IMR-90 (cell line): ENCODE measurements at regions not wholly inside any gene's neighbourhood (a gene's known extent, or its start where the extent isn't known, plus 50 kb on each side); places are given as distances from the start of the nearest gene placed in this dataset.

Source experiments
- ATAC-seq: fragments of 200-7000 bp; cut with Tn5 transposase; 2 replicates; pipeline ENCODE4 v1.9.1; 2020; ENCODE audit warnings: low read depth, mild to moderate bottlenecking, moderate library complexity
- BruUV-seq: library from RNA; stranded (reverse); fragments of 400-500 nt; replicated peaks from 2 replicates; lab custom pipeline; 2021; lab: Mats Ljungman, UMichigan
- CTCF ChIA-PET: fragments of 300-600 bp; formaldehyde crosslinking; extraction: SDS; loops from one replicate; lab custom pipeline; 2021; ENCODE audit warnings: antibody characterized with exemption; lab: Yijun Ruan, JAX
- POLR2A ChIA-PET: fragments of 300-600 bp; sonication (Branson Sonifier 250); formaldehyde crosslinking; loops from one replicate; lab custom pipeline; 2022; ENCODE audit warnings: antibody characterized with exemption; ENCODE audit not compliant: unreplicated experiment; lab: Charles Lee
- DNase-seq: peaks from one replicate; pipeline ENCODE4 v3.0.0; 2013
- H2AFZ ChIP-seq: replicated peaks from 2 replicates; pipeline ENCODE3; 2013; ENCODE audit warnings: low read length, mild to moderate bottlenecking; ENCODE audit not compliant: poor library complexity
- H2AK5ac ChIP-seq: 2 replicates; pipeline ENCODE4 v1.6.1; 2013; ENCODE audit warnings: low read depth, low read length, inconsistent platforms
- H2AK9ac ChIP-seq: replicated peaks from 2 replicates; pipeline ENCODE3; 2013; ENCODE audit warnings: mild to moderate bottlenecking, low read depth, low read length, moderate library complexity; ENCODE audit not compliant: poor library complexity
- H2BK120ac ChIP-seq: 2 replicates; pipeline ENCODE4 v1.6.1; 2013; ENCODE audit warnings: low read depth, low read length, inconsistent platforms
- H2BK15ac ChIP-seq: 3 replicates; pipeline ENCODE4 v1.6.1; 2013; ENCODE audit warnings: low read depth, low read length, inconsistent platforms
- H2BK20ac ChIP-seq: 2 replicates; pipeline ENCODE4 v1.6.1; 2013; ENCODE audit warnings: low read depth, mild to moderate bottlenecking, inconsistent platforms, low read length, moderate library complexity
- H2BK5ac ChIP-seq: 2 replicates; pipeline ENCODE4 v1.6.1; 2013; ENCODE audit warnings: mild to moderate bottlenecking, low read depth, low read length, inconsistent platforms; ENCODE audit not compliant: poor library complexity, severe bottlenecking
- H3K14ac ChIP-seq: replicated peaks from 2 replicates; pipeline ENCODE4 v1.6.1; 2013; ENCODE audit warnings: low read depth, low read length, inconsistent platforms
- H3K18ac ChIP-seq: 2 replicates; pipeline ENCODE4 v1.6.1; 2013; ENCODE audit warnings: low read depth, low read length, control low read depth
- H3K23ac ChIP-seq: 2 replicates; pipeline ENCODE4 v1.6.1; 2013; ENCODE audit warnings: low read depth, low read length, inconsistent platforms
- H3K27ac ChIP-seq: 2 replicates; pipeline ENCODE4 v1.5.1; 2013; ENCODE audit warnings: mild to moderate bottlenecking, control low read depth, low read length; ENCODE audit not compliant: insufficient read depth
- H3K27me3 ChIP-seq: 2 replicates; pipeline ENCODE4 v1.6.1; 2013; ENCODE audit warnings: low read length; ENCODE audit not compliant: control insufficient read depth, insufficient read depth
- H3K36me3 ChIP-seq: 2 replicates; pipeline ENCODE4 v1.6.1; 2013; ENCODE audit warnings: low read length, mixed read lengths; ENCODE audit not compliant: control insufficient read depth, insufficient read depth
- H3K4ac ChIP-seq: 2 replicates; pipeline ENCODE4 v1.6.1; 2013; ENCODE audit warnings: low read depth, low read length, inconsistent platforms
- H3K4me1 ChIP-seq: 2 replicates; pipeline ENCODE4 v1.6.1; 2013; ENCODE audit warnings: low read length, mixed read lengths; ENCODE audit not compliant: control insufficient read depth, insufficient read depth
- H3K4me2 ChIP-seq: 2 replicates; pipeline ENCODE4 v1.6.1; 2013; ENCODE audit warnings: low read depth, mild to moderate bottlenecking, control low read depth, low read length, moderate library complexity
- H3K4me3 ChIP-seq: 2 replicates; pipeline ENCODE4 v1.5.1; 2013; ENCODE audit warnings: low read depth, mild to moderate bottlenecking, control low read depth, low read length, moderate library complexity; ENCODE audit not compliant: insufficient read depth
- H3K56ac ChIP-seq: 2 replicates; pipeline ENCODE4 v1.6.1; 2013; ENCODE audit warnings: low read length, inconsistent platforms; ENCODE audit not compliant: insufficient read depth; ENCODE audit errors: extremely low read depth
- H3K79me1 ChIP-seq, 2 experiments: 2 replicates each; pipeline ENCODE4 v1.6.1; 2013; ENCODE audit warnings: low read length in 2 of 2, inconsistent platforms in 1 of 2, low read depth in 1 of 2
- H3K9ac ChIP-seq: 2 replicates; pipeline ENCODE4 v1.6.1; 2013; ENCODE audit warnings: low read depth, low read length, control low read depth
- H3K9me1 ChIP-seq: 2 replicates; pipeline ENCODE4 v1.6.1; 2013; ENCODE audit warnings: low read length, inconsistent platforms; ENCODE audit not compliant: insufficient read depth
- H3K9me3 ChIP-seq: 2 replicates; pipeline ENCODE4 v1.6.1; 2013; ENCODE audit warnings: low read length; ENCODE audit not compliant: control insufficient read depth, insufficient read depth
- H4K20me1 ChIP-seq: 2 replicates; pipeline ENCODE4 v1.6.1; 2013; ENCODE audit warnings: low read length, inconsistent platforms; ENCODE audit not compliant: insufficient read depth
- H4K5ac ChIP-seq: 2 replicates; pipeline ENCODE4 v1.6.1; 2013; ENCODE audit warnings: mild to moderate bottlenecking, low read depth, low read length, control low read depth
- H4K8ac ChIP-seq, 2 experiments: 2 replicates each; pipeline ENCODE4 v1.6.1; 2013; ENCODE audit warnings: low read depth in 2 of 2, low read length in 2 of 2, control low read depth in 1 of 2, inconsistent platforms in 1 of 2
- H4K91ac ChIP-seq: 2 replicates; pipeline ENCODE4 v1.6.1; 2013; ENCODE audit warnings: low read depth, low read length, inconsistent platforms; ENCODE audit not compliant: insufficient read depth
- CHD1 ChIP-seq: IDR thresholded peaks from 2 replicates; pipeline ENCODE4 v1.6.1; 2012; ENCODE audit warnings: low read depth, low read length, improper control_type of control experiment
- ELK1 ChIP-seq: fragments of 150-350 bp; IDR thresholded peaks from 2 replicates; pipeline ENCODE4 v1.6.1; 2016; ENCODE audit warnings: low read depth, mild to moderate bottlenecking, low read length, moderate library complexity, borderline replicate concordance
- NFE2L2 ChIP-seq: fragments of 150-350 bp; IDR thresholded peaks from 2 replicates; pipeline ENCODE4 v1.6.1; 2016; ENCODE audit warnings: low read depth, mild to moderate bottlenecking, low read length
- RCOR1 ChIP-seq: IDR thresholded peaks from 2 replicates; pipeline ENCODE4 v1.6.1; 2012; ENCODE audit warnings: mild to moderate bottlenecking, low read length, improper control_type of control experiment; ENCODE audit not compliant: insufficient replicate concordance
- SMC3 ChIP-seq: fragments of 150-350 bp; IDR thresholded peaks from 2 replicates; pipeline ENCODE4 v1.6.1; 2016; ENCODE audit warnings: low read depth, mild to moderate bottlenecking, antibody characterized with exemption, low read length, moderate library complexity
- WGBS, 2 experiments: methylation state at CpG; one replicate each; pipeline versions ENCODE4 v1.1.5 to v1.1.7; 2013; ENCODE audit warnings: missing lambda C conversion rate in 2 of 2; ENCODE audit not compliant: insufficient read length in 1 of 2; ENCODE audit errors: extremely low coverage in 2 of 2; 5-methylcytosine and 5-hydroxymethylcytosine counted together
- dilution Hi-C: fragments of 300-500 bp; cut with HindIII; formaldehyde crosslinking; loops from one replicate; pipeline ENCODE4 v1.14.3; 2018; ENCODE audit warnings: low sequenced_read_pairs; ENCODE audit not compliant: unreplicated experiment
- in situ Hi-C: fragments of 300-500 bp; cut with MboI; formaldehyde crosslinking; loops from 3 replicates; pipeline ENCODE4 v1.14.3; 2019; ENCODE audit warnings: low sequenced_read_pairs, inconsistent platforms, mixed read lengths
- intact Hi-C: fragments of 100-400 bp; cut with micrococcal nuclease; formaldehyde crosslinking; loops from 2 replicates; pipeline ENCODE4 v1.10.0; 2022

- Histone ChIP-seq H3K9ac (no peak overlapping the region), H3K79me1 (no peaks in the 10 kb centered on the region), H3K14ac (no peak overlapping the region), H3K4me2 (no peak overlapping the region), H2AFZ (no peak overlapping the region), H4K20me1 (no peaks in the 10 kb centered on the region), H3K4ac (no peak overlapping the region), H2BK20ac (no peak overlapping the region), H4K91ac (no peak overlapping the region), H2BK5ac (no peak overlapping the region), H3K27ac (no peak overlapping the region), H3K18ac (no peak overlapping the region), H3K4me1 (no peaks in the 10 kb centered on the region), H3K4me3 (no peak overlapping the region), H4K8ac (no peak overlapping the region), H2AK5ac (no peak overlapping the region), H3K27me3 (no peaks in the 10 kb centered on the region; the same call in 1 of the 2 replicates), H3K23ac (no peak overlapping the region), H2BK15ac (no peak overlapping the region), H4K5ac (no peak overlapping the region), H3K9me3 (no peaks in the 10 kb centered on the region), H3K56ac (no peak overlapping the region), H2AK9ac (no peak overlapping the region), H3K36me3 (no peaks in the 10 kb centered on the region), H3K9me1 (no peaks in the 10 kb centered on the region), H2BK120ac (no peak overlapping the region)
- TF ChIP-seq CHD1 (no peak), NFE2L2 (no peak), ELK1 (no peak), SMC3 (no peak), RCOR1 (no peak)
- DNase-seq (no peak), ATAC-seq (no peak)
- POLR2A ChIA-PET = no interaction called here
- no TSS peak for BruUV-seq
- WGBS, 2 experiments = no CpG with 5 or more reads among the region's 6 CpGs
- dilution Hi-C loops = no loop called here
- CTCF ChIA-PET = no interaction called here
- intact Hi-C loops = no loop called here
- in situ Hi-C loops = no loop called here
Measured at GRCh38 chr5:13427827-13428557, 516.5 kb downstream of the DNAH5 start.
